NCI-H1694 (cell line): ENCODE measurements at regions not wholly inside any gene's neighbourhood (a gene's known extent, or its start where the extent isn't known, plus 50 kb on each side); places are given as distances from the start of the nearest gene placed in this dataset.

Experiments
- DNase-seq: peaks from one replicate; lab custom pipeline; 2025; lab: John Stamatoyannopoulos, UW

DNA sequence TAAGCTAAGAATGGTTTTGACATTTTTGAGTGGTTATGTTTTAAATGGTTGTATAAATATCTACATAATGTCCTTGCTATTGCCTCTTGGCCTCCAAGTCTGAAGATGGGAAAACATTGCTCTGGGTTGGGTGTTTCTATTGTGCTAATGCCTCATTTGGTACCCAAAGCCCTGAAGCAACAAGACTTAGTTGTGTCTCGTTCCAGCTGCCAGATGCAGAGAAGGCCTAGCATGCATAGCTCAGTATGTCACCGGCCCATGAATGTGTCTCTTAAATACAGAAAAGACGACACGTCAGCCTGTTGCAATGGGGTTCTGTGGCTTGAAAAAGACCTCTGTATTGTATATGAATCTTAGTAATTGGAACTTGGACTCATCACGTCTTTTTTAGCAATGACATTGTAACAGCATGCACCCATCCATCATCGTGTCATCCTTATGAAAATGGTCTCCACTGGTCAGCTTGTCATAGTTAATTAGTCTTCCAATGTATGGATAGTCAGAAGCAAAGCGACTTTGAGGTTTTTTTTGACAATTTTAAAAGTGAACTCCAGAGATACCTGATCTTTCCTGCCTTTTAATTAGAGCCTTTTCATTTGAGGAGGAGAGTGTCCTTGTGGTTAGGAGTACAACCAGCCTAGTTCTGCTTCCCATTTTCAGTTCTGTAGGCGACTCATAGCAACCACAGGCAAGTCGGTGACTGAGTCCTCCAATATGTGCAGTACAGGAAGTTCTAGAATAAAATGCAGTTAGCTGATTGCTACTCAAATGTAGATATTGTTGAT lies 126.4 kb upstream of the GATB start:
- no peak for DNase-seq

DNA sequence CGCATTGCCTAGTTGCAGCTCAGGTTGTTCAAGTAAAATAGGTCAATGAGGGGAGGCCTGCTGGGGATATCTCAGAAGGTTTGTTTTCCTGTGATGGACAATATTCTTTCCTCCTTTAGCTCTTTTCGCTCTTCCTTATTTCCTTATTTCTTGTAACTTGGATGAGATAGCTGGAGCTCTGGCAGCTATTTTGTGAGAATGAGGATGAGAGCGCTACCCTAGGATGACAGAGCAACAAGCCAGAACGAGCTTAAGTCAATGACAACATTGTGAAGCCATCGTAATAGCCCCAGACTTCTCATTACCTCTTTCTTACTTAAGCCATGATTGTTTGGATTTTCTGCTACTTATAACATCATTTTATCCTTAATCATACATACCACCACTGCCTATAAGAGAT lies 124.3 kb upstream of the GATB start:
- no peak for DNase-seq

DNA sequence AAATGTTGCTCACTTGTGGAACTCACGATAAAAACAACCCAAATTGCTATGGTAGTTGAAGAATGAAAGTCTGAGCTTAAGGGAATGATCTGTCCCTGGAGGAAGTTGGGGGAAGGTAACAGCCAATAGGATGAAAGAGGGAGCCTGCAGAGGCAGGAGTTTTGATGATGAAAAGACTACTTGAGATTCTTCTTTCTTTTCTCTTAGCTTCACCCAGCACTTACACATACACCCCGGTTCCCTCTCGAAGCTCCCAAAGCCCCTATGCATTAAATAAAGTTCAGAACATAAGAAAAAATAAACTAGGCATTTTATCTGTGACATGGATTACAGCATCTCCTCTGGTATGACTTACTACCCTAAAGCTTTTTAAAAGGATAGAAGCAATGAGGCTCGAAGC lies 122.9 kb upstream of the GATB start:
- DNase-seq, result no peak

DNA sequence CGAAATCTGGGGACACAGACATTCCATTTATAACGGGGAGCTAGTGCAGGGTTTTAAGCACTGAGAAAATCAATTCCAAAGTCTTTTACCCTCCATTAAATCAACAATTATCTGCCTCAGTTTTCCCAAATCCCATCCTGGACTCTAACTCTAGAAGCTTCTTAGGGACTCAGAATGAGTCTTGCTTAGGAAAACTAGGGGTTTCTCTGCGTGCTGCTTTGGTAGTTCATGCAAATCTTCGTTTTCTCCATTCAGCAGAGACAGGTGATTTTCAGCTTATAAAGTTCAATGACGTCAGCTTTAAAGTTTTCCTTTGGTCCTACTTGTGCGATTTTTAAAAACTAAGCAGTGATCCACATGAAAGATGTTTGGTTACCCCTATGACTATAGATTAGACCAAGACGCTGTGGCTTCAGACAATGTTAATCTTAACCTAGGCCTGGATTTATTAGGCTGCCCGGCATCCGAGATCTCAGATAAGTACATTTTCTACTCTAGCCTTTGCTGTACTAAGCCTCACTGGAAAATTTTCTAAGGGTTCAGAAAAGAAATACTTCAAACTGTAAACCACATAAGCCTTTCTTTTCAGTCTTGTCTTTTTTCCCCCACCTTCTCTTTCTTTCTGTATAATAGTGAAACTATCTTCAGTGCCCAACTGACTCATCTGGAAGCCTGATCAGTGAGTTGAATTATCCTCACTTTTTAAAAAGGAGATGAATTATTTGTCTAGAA lies 121.4 kb upstream of the GATB start:
- no peak for DNase-seq

DNA sequence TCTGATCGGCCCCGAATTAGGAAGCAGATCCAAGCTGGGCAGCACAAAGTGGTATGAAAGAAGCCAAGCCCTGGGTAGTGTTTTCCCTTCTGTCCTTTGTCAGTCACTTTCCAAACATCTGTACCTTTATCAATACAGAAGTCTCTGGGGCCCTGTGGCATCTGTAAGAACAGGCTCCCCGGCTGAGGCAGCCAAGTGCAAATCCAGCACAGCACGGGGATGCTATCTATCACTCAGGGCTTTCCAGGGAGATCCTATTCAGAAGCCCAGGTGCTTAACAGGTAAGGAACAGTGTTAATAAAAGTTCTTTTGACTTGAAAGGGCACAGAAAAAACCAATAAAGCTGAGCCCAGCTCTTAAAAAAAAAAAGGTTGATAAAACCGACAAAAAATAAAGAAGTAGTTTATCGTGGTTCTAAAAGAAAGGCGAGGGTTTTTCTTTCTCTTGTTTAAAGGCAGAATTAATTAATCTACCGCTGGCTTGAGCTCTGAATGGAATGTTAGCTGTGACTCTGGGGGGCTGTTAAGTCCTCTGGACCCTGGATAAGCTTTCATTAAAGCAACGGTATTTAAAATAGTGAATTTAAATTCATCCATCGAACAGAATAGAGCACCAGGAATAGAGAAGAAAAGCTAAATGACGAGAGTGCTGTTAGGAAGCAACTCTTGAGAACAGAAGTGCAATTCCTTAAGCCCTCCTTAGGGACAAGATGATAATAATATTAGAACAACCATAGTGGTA lies 119.1 kb upstream of the GATB start:
- DNase-seq, result no peak

DNA sequence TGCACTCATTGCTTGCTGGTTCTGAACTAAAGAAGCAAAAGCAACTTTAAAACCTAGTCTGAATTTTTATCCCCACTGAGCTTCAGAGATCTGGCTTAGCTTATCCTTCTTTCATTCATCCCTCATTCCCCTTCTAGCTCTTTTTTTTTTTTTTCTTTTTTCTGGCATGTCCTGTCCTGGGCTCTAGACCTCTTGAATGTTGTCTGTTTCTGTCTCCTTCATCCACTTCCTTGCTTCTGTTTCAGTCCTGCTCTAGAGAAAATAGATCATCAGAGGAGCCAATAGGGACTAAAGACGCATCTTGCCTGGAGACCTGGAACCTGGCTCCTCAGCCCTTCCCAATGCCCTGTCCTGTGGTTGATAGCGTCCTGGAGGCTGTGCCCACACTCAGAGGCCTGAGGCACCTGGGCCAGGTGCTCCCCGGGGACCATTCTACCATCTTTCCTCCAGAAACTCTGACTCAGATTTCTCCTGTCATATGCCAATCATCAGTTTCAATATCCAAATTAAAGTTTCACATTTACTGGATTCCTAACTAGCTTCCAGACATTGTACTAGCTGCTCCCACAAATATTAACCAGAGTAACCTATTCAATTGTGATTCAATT lies 115.7 kb upstream of the GATB start:
- no peak for DNase-seq

DNA sequence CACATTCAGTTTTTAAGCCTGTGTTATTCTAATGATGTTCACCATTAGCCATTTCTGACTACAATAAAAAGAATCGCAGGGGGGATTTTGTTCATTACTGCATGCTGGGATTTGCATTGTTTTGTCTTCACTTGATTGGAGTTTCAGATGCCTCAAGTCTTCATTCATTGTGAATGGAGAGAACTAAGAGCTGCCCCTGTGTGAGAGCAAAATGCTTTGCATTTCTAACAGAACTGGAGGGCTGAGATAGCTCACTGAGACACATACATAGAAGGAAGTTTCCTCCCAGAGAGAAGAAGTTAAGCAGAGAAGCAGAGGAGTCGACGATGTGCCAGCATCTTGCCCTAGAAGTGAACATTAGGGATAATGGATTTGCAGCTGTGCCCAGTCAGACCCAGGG lies 113.5 kb upstream of the GATB start:
- no peak for DNase-seq

DNA sequence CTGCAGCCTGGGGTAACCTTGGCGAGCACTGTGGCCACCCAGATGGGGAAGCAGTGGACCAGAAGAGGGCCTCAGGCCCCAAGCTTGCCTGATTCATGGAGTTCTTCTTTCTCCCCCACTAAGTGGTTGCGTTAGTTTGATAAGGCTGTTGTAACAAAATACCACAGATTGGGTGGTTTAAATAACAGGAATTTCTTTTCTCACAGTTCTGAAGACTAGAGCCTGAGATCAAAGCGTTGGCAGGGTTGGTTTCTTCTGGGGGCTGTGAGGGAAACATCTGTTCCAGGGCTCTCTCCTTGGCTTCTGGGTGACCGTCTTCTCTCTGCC lies 105.7 kb upstream of the GATB start:
- DNase-seq, result no peak

DNA sequence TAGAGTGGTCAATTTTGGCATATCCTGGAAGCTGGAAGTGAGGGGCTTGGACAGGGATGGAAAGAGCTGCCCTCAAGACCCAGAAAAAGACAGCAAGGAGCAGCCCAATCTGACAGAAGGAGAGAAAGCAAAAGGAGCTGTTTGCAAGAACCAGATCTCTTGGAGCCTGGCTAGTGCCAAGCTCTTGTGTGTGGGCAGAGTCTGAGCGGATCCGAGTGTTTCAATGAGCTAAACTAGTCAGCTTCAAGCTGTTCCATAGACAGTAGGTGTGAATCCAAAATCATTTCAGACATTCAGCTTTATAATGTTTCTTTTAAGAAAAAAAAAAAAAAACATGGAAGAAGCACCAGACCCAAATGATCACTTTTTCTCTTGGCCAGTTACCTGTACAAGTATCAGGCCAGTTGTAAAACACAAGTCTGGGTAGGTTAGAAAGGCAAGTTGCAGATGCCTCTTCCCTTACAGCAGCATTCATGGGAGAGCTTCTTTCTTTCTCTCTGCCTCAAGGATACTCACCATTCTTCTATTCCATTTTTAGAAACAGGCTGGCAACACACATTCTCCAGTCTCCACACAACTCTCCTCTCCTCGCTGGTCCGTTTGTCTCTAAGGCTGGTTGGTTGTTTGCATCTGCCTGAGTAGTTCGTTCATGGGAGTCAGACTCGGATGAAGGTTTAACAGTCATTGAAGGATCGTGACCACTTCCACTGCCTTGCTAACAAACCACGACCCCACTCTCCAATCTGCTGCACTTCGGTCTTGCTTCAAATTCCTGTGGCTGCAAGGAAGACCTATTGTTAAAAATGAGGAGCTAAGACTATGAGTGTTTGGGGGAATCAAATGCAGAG lies 105.2 kb upstream of the GATB start:
- DNase-seq, result peak; percentile 6

DNA sequence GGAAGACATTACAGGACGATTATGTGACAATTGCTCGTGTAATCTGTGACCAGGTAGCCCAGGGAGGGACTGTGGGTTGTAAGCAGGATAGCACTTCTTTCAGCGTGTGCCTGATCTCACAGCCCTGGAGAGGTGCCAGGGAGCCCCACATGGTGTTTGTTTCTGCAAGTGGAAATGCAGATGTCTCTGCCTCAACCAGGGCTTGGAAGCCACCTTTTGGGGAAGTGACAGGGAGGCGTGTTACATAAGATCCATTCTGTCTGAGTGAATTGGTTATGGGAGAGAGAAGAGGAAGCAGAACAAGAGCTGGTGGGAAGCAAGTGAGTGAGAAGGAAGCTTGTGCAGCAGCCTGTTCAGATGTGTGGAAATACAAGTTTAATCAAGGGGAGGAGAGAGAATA lies 104.5 kb upstream of the GATB start:
- DNase-seq, result peak; percentile 67

DNA sequence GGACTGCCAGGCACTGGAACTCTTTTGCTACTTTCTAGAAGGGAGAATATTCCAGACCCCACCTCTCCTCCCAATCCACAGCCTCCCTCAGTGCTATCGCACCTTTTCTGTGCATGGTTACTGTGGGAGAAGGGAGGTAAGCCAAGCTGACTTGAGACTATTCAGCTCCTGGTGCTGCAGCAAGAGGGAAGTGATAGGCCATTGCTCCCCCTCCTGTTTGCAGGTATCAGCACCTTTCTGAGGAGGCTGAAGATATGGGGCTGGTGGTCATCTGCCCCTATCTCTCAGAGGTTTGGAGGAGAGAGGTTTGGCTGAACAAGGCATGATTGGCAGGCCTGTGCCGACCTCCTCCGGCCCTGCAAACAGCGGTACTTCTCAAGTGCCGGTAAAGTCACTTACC lies 103.3 kb upstream of the GATB start:
- no peak for DNase-seq

DNA sequence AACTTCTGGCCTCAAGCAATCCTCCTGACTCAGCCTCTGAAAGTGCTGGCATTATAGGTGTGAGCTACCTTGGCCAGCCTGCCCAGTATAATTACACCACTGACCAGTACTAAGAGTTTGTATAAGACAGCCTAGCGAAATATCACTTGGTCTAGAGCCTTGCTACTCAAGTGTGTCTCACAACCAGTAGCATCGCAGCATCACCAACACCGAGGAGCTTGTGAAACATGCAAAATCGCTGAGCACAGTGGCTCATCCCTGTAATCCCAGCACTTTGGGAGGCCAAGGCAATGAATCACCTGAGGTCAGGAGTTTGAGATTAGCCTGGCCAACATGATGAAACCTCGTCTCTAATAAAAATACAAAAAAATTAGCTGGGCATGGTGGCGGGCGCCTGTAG lies 102.0 kb upstream of the GATB start:
- DNase-seq, result no peak

DNA sequence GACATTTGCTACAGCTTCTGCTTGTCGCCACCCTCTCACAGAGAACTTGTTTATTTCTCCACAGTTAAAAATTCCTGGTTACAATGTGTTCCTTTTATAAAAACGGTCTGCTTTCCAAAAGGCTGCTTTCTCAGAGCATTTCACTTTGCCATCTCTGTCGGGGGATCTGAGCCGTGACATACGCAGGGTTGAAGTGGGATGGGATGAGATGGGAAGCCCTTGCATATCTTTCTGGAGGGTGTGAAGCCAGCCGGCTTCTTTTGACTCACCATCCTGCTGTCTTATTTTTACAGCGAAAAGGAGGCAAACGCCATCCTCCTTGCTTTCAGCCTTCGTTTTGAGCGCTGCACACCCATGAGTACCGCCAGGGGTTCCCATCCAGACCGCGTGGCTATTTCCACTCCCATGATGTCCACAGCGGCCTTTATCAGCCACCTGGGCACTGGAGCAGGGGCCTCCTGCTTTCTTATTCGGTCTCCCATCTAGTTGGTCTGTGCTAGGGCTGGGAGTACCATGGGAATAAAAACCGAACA lies 99.8 kb upstream of the GATB start:
- DNase-seq, result no peak

DNA sequence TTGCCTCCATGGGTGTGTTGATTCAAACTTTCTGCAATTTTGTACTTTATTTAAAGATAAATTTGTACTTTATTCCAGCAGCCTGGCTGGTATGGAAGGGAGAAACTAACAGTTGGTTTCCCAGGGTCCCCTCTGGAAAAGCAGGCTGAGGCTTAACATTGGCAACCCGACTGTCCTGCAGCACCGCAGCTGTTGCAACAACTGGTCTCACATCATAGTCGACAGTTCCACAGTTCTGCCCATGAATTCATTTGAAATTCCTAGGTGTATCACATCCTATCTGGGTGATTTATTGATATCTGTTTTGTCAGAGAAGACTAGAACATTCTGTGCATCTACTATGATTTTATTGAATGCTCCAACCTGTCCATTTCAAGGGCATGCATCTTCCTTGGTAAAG lies 98.8 kb upstream of the GATB start:
- DNase-seq, result no peak

DNA sequence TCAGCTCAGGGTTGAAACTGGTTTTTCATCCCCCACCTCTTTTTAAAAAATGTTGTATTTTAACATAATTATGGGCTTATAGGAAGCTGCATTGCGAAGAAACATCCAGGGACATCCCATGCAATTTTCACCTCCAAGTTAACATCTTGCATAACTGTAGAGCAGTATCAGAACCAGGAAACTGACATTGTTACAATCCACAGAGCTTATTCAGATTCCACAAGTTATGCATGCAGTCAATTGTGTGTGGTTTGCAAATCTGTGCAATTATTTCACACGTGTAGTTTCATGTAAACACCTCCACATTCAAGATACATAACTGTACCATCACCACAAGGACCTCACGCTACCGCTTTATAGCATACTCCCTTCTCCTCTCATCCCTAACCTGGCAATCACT lies 97.5 kb upstream of the GATB start:
- DNase-seq, result no peak

DNA sequence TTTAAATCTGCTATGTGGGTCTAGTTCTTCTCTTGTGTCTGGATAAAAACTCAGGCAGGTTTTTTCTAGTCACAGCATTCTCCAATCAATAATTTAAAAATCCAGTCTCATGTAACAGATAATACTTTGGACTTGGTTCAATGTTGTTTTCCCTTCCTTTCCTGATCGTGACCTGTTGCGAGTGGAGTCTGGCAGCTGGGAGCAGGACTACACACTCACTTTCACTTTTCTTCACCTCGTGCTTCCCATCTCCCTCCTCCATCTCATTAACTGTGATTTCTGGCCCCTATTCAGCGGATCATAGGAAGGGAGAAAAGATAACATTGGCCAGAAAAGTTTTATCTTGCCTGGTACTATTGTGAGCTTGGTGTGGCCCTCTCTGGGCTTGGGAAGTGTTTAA lies 96.6 kb upstream of the GATB start:
- DNase-seq, result no peak

DNA sequence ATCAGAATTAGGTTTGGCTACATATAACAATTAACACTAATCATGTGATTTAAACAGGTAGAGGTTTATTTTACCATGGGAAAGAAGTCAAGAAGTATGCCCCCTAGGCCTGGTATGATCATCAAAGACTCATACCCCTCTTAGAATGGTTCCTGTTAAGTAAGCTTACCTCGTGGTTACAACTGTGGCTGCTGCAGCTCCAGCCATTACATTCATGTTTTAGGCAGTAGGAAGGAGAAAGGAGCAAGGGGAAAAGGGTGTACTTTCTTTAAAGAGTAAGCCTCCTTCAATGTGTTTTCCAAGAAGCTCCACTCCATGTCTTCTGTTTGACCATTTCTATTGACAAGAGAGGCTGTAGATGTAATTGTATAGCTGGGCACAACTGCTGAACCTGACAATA lies 94.9 kb upstream of the GATB start:
- no peak for DNase-seq

DNA sequence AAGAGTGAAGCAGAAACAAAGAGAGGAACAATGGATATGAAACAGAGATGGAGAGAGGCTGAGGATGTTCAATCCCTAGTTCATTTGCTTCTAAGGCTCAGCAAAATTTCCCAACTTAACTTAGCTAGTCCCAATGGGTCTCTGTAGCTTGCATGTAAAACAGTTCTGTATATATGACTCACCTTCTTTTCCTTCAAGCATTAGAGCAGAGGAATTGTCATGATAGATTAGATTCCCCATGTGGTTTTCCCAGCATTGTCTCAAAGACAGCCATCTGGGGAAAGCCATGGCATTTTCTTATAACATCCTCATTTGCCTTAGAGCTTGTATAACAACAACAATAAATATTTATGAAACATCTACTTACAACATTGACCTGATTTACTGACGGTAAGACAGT lies 93.9 kb upstream of the GATB start:
- no peak for DNase-seq

DNA sequence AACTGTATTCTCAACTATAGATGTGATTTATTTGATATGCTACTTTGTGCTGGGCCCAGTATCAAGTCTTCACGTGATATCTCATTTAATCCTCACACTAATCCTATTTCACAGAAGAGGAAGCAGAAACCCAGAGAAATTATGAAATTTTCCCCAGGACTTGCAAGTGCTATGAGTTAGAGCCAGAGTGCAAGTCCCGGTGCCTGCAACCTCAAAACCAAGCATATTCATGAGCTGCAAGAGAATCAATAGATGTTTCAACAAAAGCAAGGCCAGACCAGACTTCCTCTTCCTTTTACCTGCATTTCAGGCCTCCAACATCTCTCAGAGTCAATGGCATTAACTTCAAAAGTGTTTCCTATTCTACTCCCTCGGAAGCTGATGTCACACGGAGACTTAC lies 92.2 kb upstream of the GATB start:
- no peak for DNase-seq

DNA sequence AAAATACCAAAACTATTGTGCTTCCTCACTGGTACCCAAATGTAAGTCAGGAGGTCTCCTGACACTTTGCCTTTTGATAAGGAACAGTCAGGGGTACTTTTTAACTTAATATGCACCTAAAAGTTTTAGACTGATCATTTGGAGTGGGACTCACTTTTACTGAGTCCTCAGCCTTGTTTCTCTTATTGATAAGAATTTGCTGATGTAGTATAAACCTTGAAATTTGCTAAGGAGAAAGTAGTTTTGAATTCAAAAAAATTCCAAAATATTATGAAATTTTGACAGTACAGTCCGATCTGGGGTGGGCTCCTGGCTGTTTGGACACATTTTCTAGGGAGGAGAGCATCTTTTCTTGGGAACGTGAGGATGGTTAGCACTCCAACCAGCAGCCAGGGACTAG lies 91.4 kb upstream of the GATB start:
- DNase-seq, result no peak

DNA sequence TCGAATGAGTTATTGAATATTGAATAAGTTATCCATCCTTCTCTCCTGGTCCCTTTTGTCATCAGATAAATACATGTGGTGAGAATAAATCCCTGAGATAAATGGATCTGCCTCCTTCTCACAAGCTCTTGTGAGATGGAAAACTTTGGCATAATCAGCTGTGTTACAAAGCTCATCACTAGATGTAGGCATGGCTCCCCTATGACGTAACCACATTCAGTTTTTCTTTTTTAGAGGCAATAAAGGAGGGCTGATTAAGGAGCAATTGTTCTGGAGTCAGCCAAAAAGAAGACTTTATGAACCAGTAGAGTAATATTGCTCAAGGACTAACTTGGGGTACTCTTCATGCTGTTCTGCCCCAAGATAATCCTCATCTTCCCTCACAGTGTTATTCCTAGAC lies 90.5 kb upstream of the GATB start:
- no peak for DNase-seq

DNA sequence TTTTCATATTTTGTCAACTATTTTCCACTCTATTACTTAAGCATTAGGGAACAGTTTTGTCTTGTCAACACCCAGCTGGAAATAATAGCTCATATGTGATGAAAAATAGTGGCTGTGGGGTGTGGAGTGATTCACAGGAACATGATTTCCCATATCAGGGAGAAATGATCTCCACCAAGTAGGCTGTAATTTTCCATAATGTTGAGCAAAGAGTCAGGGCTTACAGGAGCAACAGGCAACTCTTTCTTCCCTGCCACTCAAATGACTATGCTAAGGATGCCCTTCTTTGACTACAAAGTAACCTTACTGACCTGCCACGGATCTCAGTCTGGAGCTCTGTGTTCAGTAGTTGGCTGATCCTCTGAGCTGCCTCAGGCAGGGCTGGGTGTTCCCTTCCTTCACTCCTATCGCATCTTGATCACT lies 90.0 kb upstream of the GATB start:
- DNase-seq, result no peak
